Activated naive CD4-positive, alpha-beta T cell treated with anti-CD3 and anti-CD28 coated beads, Interleukin-2, amount 50 U/mL, for 16 hours (primary cell): ENCODE measurements at regions not wholly inside any gene's neighbourhood (a gene's known extent, or its start where the extent isn't known, plus 50 kb on each side); places are given as distances from the start of the nearest gene placed in this dataset.
"Not testable (repeated sequence)": the region's sequence is repeated elsewhere in the genome, so short reads cannot be mapped to it uniquely, and the experiment has no call there.

Experiments
- DNase-seq: peaks from one replicate; pipeline ENCODE4 v3.0.0-alpha.2; 2020

DNA sequence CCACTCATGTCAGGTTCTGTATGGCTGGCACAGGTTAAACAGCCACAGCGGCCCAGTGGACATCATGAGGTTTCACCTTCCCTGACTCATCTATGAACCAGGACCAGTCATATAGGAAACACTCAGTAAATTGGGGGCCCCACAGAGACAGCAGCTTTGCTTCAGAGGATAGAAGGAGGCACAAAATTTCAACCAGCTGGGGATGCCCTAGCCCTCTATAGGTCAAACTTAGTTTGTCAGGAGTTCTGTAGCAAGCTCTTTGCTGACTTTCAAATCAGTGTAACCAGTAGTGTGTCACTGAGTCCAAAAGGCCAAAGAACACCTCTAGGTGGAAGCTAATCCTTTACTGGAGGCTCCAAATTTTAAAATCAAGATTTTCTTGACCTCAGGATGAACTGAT is 4157.8 kb upstream of the TPTE start:
- not testable (repeated sequence) for DNase-seq

- DNase-seq: not testable (repeated sequence)
Measured at GRCh38 chr21:6368824-6369223, 4152.6 kb upstream of the TPTE start.

GRCh38 chr21:6373253-6373652 is 4148.1 kb upstream of the TPTE start:
- not testable (repeated sequence) for DNase-seq

DNA sequence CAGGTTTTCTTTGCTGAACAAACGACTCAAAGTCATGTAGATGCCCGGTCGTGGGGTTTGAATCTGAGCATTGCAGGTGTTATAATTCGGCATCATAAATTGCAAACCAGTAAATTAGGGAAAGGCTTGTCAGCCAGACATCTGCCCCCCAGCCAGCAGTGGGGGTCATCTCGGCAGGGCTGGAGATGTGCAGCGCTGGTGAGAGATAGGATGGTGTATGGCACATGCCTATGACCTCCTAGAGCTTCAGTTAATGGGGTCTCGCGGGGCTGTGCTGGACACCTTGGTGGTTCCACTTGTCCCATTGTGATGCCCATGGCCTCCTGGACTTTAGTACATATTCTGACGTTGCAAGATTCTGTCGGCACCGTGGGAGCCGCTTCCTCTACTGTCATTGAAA is 4147.2 kb upstream of the TPTE start:
- DNase-seq: peak; percentile 24

DNA sequence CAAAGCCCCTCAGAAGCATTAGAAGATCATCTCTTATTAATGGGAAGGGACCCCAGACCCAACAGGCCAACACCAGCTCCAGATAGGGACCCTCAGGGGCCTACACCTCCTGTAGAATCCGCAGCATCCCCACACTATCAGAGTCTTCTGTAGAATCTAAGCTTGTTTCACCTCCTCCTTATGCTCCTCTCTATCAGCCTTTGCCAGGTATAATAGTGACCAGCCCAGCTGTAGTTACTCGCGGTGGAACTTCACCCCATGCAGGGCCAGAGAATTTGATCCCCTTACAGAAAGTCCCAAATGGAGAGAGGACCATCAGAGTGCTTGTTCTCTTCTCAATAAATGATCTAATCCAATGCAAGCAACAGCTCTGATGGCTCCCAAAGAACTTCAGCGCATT is 4146.5 kb upstream of the TPTE start:
- DNase-seq: not testable (repeated sequence)

DNA sequence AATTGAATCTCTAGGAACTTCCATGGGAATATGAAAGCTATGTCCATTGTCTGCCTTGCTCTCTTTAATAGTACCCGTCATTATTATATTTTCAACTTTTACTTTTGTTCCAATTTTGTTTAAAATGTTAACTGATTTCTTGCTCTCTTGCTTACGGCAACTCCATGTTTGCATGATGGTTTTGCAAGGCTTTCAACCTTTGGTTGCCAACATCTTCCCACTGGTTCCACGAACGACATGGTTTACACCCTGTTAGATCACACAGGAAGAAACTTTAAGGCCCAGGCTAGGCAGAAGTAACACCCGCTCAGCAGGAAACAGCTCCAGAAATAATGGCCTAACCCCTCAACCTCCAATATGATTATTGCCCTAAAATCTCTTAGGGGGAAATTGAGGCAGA is 4145.6 kb upstream of the TPTE start:
- not testable (repeated sequence) for DNase-seq

DNA sequence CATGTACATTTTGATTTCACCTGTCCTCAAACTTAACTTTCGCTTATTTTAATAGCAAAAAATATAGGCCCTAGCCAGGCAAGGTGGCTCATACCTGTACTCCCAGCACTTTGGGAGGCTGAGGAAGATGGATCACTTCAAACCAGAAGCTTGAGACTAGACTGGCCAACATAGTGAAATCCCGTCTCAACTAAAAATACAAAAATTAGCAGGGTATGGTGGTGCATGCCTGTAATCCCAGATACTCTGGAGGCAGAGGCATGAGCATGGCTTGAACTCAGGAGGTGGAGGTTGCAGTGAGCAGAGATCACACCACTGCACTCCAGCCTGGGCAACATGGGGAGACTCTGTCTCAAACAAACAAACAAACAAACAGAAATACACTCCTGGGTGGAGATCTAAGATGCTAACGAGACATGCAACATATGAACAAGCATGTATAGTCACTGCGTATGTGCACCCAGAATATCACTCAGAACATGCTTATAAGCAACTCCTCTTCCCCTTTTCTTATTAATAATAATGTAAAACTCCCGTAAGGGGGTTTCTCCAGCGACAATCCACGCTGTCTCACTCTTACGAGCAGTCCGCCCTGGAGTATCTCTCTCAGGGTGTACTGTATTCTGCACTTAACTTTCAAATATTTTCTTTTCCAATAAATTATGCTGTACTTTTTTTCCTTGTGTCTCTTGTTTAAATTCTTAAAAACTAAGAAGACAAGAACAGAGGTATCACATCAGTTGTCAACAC is 4144.9 kb upstream of the TPTE start:
- not testable (repeated sequence) for DNase-seq
